Breast epithelium (tissue), 3 donors: ENCODE measurements at regions not wholly inside any gene's neighbourhood (a gene's known extent, or its start where the extent isn't known, plus 50 kb on each side); places are given as distances from the start of the nearest gene placed in this dataset.

Source experiments
- CTCF ChIP-seq, 3 donors: fragments of 450-650 bp; IDR thresholded peaks; one replicate each; pipeline ENCODE4 v1.5.1; 2016 to 2017; ENCODE audit warnings: antibody characterized with exemption in 3 of 3, mild to moderate bottlenecking in 3 of 3, moderate library complexity in 3 of 3
- POLR2A ChIP-seq: fragments of 450-650 bp; IDR thresholded peaks from one replicate; pipeline ENCODE4 v1.6.1; 2016; ENCODE audit warnings: antibody characterized with exemption, mild to moderate bottlenecking, moderate library complexity
- POLR2AphosphoS5 ChIP-seq, 3 donors: sonication (generic); formaldehyde crosslinking; IDR thresholded peaks; one replicate each; pipeline ENCODE4 v1.6.1; 2017; ENCODE audit warnings: antibody characterized with exemption in 3 of 3

GRCh38 chr12:46534327-46534840 is 161.8 kb upstream of the SLC38A2 start:
- no peak for TF ChIP-seq POLR2A
- no peak for TF ChIP-seq CTCF (IDR thresholded peaks at IDR 0.05)
- TF ChIP-seq POLR2AphosphoS5 (IDR thresholded peaks at IDR 0.05), result no peak
